ENCODE measurements at regions not wholly inside any gene's neighbourhood (a gene's known extent, or its start where the extent isn't known, plus 50 kb on each side); places are given as distances from the start of the nearest gene placed in this dataset.
"Not testable (repeated sequence)": the region's sequence is repeated elsewhere in the genome, so short reads cannot be mapped to it uniquely, and the experiment has no call there.

GRCh38 chr7:156012412-156012811, 200.1 kb upstream of the SHH start:
- H3K27ac Mint-ChIP-seq, result no peak overlapping the region
- H3K4me3 Mint-ChIP-seq, result no peak overlapping the region
- peaks cover 0 to 17% (median 10%) of the 10 kb centered on the region in 8 donors for H3K9me3 Mint-ChIP-seq
- peaks cover 0 to 1% of the 10 kb centered on the region in 2 donors for H3K27me3 Mint-ChIP-seq
- no peak for DNase-seq
- H3K4me1 ChIP-seq (ENCODE audit: insufficient read depth, low read length), result no peaks in the 10 kb centered on the region
- H3K9me3 ChIP-seq (ENCODE audit: control insufficient read depth in 1 of 2, low read length in 2 of 2), result no peaks in the 10 kb centered on the region
- no peaks in the 10 kb centered on the region for H3K27me3 ChIP-seq (ENCODE audit: insufficient read depth, low read length)
- no peak overlapping the region for H3K27ac ChIP-seq (ENCODE audit: low read depth, low read length)
- no peak overlapping the region for H3K4me3 ChIP-seq (ENCODE audit: low read length in 2 of 2)
- CTCF ChIA-PET (ENCODE audit: partially characterized antibody), result interaction anchor here (1.7 kb wide), 1 partner anchor 9 kb away, joined by 5 read pairs; no protein-coding TSS in a partner anchor
- no peaks in the 10 kb centered on the region for H3K36me3 ChIP-seq (ENCODE audit: insufficient read depth, low read length)
- H3K4me1 Mint-ChIP-seq, result no peaks in the 10 kb centered on the region
- POLR2A ChIA-PET (ENCODE audit: partially characterized antibody), result no interaction called here
- intact Hi-C loops (cut with micrococcal nuclease), result no loop called here
- H3K36me3 Mint-ChIP-seq, result no peaks in the 10 kb centered on the region

DNA sequence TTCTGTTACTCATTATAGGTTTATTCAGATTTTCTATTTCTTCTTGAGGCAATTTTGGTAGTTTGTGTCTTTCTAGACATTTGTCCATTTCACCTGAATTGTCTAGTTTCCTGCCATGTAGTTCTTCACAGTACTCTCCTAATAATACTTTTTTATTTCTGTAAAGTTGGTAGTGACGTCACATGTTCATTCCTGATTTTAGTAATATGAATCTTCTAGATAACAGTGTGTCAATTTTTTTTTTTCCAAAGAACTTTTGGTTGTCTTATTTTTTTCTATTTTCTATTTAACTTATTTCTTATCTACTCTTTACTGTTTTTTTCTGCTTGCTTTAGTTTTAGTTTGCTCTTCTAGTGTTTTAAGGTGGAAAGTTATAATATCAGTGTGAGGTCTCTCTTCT, 197.3 kb upstream of the SHH start:
- no peaks in the 10 kb centered on the region for H3K4me1 ChIP-seq (ENCODE audit: insufficient read depth, low read length)
- POLR2A ChIA-PET (ENCODE audit: partially characterized antibody), result no interaction called here
- no peaks in the 10 kb centered on the region for H3K4me1 Mint-ChIP-seq
- no peak for DNase-seq
- intact Hi-C loops (cut with micrococcal nuclease), result no loop called here
- no peaks in the 10 kb centered on the region for H3K9me3 ChIP-seq (ENCODE audit: control insufficient read depth in 1 of 2, low read length in 2 of 2)
- no peak overlapping the region for H3K27ac Mint-ChIP-seq
- H3K36me3 ChIP-seq (ENCODE audit: insufficient read depth, low read length), result no peaks in the 10 kb centered on the region
- H3K36me3 Mint-ChIP-seq, result no peaks in the 10 kb centered on the region
- H3K27me3 ChIP-seq (ENCODE audit: insufficient read depth, low read length), result no peaks in the 10 kb centered on the region
- H3K4me3 Mint-ChIP-seq, result no peak overlapping the region
- CTCF ChIA-PET (ENCODE audit: partially characterized antibody), result no interaction called here
- peaks cover 0 to 17% (median 10%) of the 10 kb centered on the region in 8 donors for H3K9me3 Mint-ChIP-seq
- H3K4me3 ChIP-seq (ENCODE audit: low read length in 2 of 2), result no peak overlapping the region
- H3K27me3 Mint-ChIP-seq, result peaks cover 0 to 1% of the 10 kb centered on the region in 2 donors
- no peak overlapping the region for H3K27ac ChIP-seq (ENCODE audit: low read depth, low read length)

- H3K27ac Mint-ChIP-seq; H3K27ac ChIP-seq (ENCODE audit: low read depth, low read length); H3K4me3 Mint-ChIP-seq; H3K9me3 ChIP-seq (ENCODE audit: control insufficient read depth in 1 of 2, low read length in 2 of 2); POLR2A ChIA-PET (ENCODE audit: partially characterized antibody); H3K4me1 ChIP-seq (ENCODE audit: insufficient read depth, low read length); H3K27me3 Mint-ChIP-seq; H3K27me3 ChIP-seq (ENCODE audit: insufficient read depth, low read length); DNase-seq; CTCF ChIA-PET (ENCODE audit: partially characterized antibody); H3K36me3 Mint-ChIP-seq; intact Hi-C loops (cut with micrococcal nuclease); H3K4me3 ChIP-seq (ENCODE audit: low read length in 2 of 2); H3K36me3 ChIP-seq (ENCODE audit: insufficient read depth, low read length); H3K4me1 Mint-ChIP-seq: not testable (repeated sequence)
- peaks cover 0 to 11% (median 7%) of the 10 kb centered on the region in 8 donors for H3K9me3 Mint-ChIP-seq
Observed at GRCh38 chr7:156006876-156007275, 194.6 kb upstream of the SHH start.

- no peak overlapping the region for H3K27ac ChIP-seq (ENCODE audit: low read depth, low read length)
- CTCF ChIA-PET (ENCODE audit: partially characterized antibody), result no interaction called here
- Mint-ChIP-seq H3K4me3 (no peak overlapping the region), H3K9me3 (peaks cover 0 to 11% (median 6%) of the 10 kb centered on the region in 8 donors), H3K4me1 (peaks cover 0 to 4% (median 0%) of the 10 kb centered on the region in 4 donors), H3K27ac (no peak overlapping the region), H3K27me3 (no peaks in the 10 kb centered on the region), H3K36me3 (no peaks in the 10 kb centered on the region)
- no peaks in the 10 kb centered on the region for H3K36me3 ChIP-seq (ENCODE audit: insufficient read depth, low read length)
- intact Hi-C loops (cut with micrococcal nuclease), result no loop called here
- no peak for DNase-seq
- no peaks in the 10 kb centered on the region for H3K27me3 ChIP-seq (ENCODE audit: insufficient read depth, low read length)
- POLR2A ChIA-PET (ENCODE audit: partially characterized antibody), result no interaction called here
- no peak overlapping the region for H3K4me3 ChIP-seq (ENCODE audit: low read length in 2 of 2)
- H3K4me1 ChIP-seq (ENCODE audit: insufficient read depth, low read length), result no peaks in the 10 kb centered on the region
- H3K9me3 ChIP-seq (ENCODE audit: control insufficient read depth in 1 of 2, low read length in 2 of 2), result no peaks in the 10 kb centered on the region
Observed at GRCh38 chr7:156006024-156006423, 193.8 kb upstream of the SHH start.

GRCh38 chr7:156005202-156005691, 193.0 kb upstream of the SHH start:
- Mint-ChIP-seq H3K27me3 (peaks cover 0 to 4% of the 10 kb centered on the region in 2 donors), H3K36me3 (no peaks in the 10 kb centered on the region), H3K4me3 (no peak overlapping the region), H3K4me1 (peaks cover 0 to 5% (median 2%) of the 10 kb centered on the region in 4 donors), H3K9me3 (peaks cover 0 to 8% (median 5%) of the 10 kb centered on the region in 8 donors), H3K27ac (no peak overlapping the region)
- Histone ChIP-seq H3K27ac (ENCODE audit: low read depth, low read length) (no peak overlapping the region), H3K36me3 (ENCODE audit: insufficient read depth, low read length) (no peaks in the 10 kb centered on the region), H3K9me3 (ENCODE audit: control insufficient read depth in 1 of 2, low read length in 2 of 2) (no peaks in the 10 kb centered on the region), H3K4me1 (ENCODE audit: insufficient read depth, low read length) (no peaks in the 10 kb centered on the region), H3K27me3 (ENCODE audit: insufficient read depth, low read length) (no peaks in the 10 kb centered on the region), H3K4me3 (ENCODE audit: low read length in 2 of 2) (no peak overlapping the region)
- ChIA-PET CTCF (ENCODE audit: partially characterized antibody) (interaction anchor here (1.1 kb wide), 1 partner anchor 9 kb away, joined by 3 read pairs; no protein-coding TSS in a partner anchor), POLR2A (ENCODE audit: partially characterized antibody) (no interaction called here)
- intact Hi-C loops (cut with micrococcal nuclease), result no loop called here
- no peak for DNase-seq

- POLR2A ChIA-PET (ENCODE audit: partially characterized antibody), result no interaction called here
- H3K27me3 ChIP-seq (ENCODE audit: insufficient read depth, low read length), result no peaks in the 10 kb centered on the region
- no peaks in the 10 kb centered on the region for H3K4me1 ChIP-seq (ENCODE audit: insufficient read depth, low read length)
Observed at GRCh38 chr7:156004265-156005201, 192.3 kb upstream of the SHH start.

GRCh38 chr7:156003220-156004162, 191.2 kb upstream of the SHH start:
- no peak overlapping the region for H3K27ac ChIP-seq (ENCODE audit: low read depth, low read length)
- H3K36me3 Mint-ChIP-seq, result no peaks in the 10 kb centered on the region
- H3K4me3 ChIP-seq (ENCODE audit: low read length in 2 of 2), result no peak overlapping the region
- H3K9me3 Mint-ChIP-seq, result peaks cover 0 to 4% (median 0%) of the 10 kb centered on the region in 8 donors
- no peaks in the 10 kb centered on the region for H3K4me1 ChIP-seq (ENCODE audit: insufficient read depth, low read length)
- ChIA-PET CTCF (ENCODE audit: partially characterized antibody) (interaction anchor here (2.0 kb wide), 1 partner anchor 9 kb away, joined by 5 read pairs; no protein-coding TSS in a partner anchor), POLR2A (ENCODE audit: partially characterized antibody) (no interaction called here)
- no peak overlapping the region for H3K27ac Mint-ChIP-seq
- H3K27me3 Mint-ChIP-seq, result peaks cover 0 to 6% of the 10 kb centered on the region in 2 donors
- no peaks in the 10 kb centered on the region for H3K9me3 ChIP-seq (ENCODE audit: control insufficient read depth in 1 of 2, low read length in 2 of 2)
- intact Hi-C loops (cut with micrococcal nuclease), result no loop called here
- no peaks in the 10 kb centered on the region for H3K36me3 ChIP-seq (ENCODE audit: insufficient read depth, low read length)
- H3K4me1 Mint-ChIP-seq, result peaks cover 0 to 9% (median 3%) of the 10 kb centered on the region in 4 donors
- DNase-seq, result no peak
- no peak overlapping the region for H3K4me3 Mint-ChIP-seq
- no peaks in the 10 kb centered on the region for H3K27me3 ChIP-seq (ENCODE audit: insufficient read depth, low read length)

More at GRCh38 chr7:156004265-156005201, 192.3 kb upstream of the SHH start:
- H3K27me3 Mint-ChIP-seq, result peaks cover 0 to 6% of the 10 kb centered on the region in 2 donors
- Histone ChIP-seq H3K9me3 (ENCODE audit: control insufficient read depth in 1 of 2, low read length in 2 of 2) (no peaks in the 10 kb centered on the region), H3K27ac (ENCODE audit: low read depth, low read length) (no peak overlapping the region), H3K36me3 (ENCODE audit: insufficient read depth, low read length) (no peaks in the 10 kb centered on the region), H3K4me3 (ENCODE audit: low read length in 2 of 2) (no peak overlapping the region)
- intact Hi-C loops (cut with micrococcal nuclease), result no loop called here
- H3K4me3 Mint-ChIP-seq, result no peak overlapping the region
- H3K4me1 Mint-ChIP-seq, result peaks cover 0 to 7% (median 2%) of the 10 kb centered on the region in 4 donors
- H3K36me3 Mint-ChIP-seq, result no peaks in the 10 kb centered on the region
- H3K9me3 Mint-ChIP-seq, result peaks cover 0 to 6% (median 2%) of the 10 kb centered on the region in 8 donors
- H3K27ac Mint-ChIP-seq, result no peak overlapping the region
- CTCF ChIA-PET (ENCODE audit: partially characterized antibody), result interaction anchor here (1.1 to 2.0 kb wide), 2 partner anchors 8 to 9 kb away, joined by 3 to 5 read pairs; no protein-coding TSS in a partner anchor
- no peak for DNase-seq

Measured in CD4-positive, alpha-beta memory T cell (primary cell).